ENCODE measurements at regions not wholly inside any gene's neighbourhood (a gene's known extent, or its start where the extent isn't known, plus 50 kb on each side); places are given as distances from the start of the nearest gene placed in this dataset.

DNA sequence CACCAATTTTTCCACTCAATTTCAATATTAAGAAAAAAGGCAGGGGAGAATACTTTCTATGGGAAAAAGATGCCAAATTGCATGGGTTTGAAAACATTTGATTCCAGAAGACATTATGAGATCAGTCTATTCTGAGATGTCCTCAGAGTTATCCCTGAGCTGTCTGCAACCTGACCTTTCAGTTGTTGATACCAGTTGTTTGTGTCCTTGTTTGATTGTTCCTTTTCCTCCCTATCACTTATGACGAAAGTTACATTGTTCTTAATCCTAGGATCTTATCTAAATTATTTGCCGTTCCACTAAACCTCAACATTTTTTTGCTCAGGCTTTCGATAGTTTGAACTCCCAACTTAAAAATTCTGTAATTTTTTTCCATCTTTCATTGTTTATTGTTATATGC is 336.3 kb upstream of the NOVA1 start:
- no peak for TF ChIP-seq EZH2 (IDR thresholded peaks at IDR 0.05; ENCODE audit: borderline replicate concordance, insufficient read depth, low read length, poor library complexity, severe bottlenecking)
- TF ChIP-seq, protein P1, sequence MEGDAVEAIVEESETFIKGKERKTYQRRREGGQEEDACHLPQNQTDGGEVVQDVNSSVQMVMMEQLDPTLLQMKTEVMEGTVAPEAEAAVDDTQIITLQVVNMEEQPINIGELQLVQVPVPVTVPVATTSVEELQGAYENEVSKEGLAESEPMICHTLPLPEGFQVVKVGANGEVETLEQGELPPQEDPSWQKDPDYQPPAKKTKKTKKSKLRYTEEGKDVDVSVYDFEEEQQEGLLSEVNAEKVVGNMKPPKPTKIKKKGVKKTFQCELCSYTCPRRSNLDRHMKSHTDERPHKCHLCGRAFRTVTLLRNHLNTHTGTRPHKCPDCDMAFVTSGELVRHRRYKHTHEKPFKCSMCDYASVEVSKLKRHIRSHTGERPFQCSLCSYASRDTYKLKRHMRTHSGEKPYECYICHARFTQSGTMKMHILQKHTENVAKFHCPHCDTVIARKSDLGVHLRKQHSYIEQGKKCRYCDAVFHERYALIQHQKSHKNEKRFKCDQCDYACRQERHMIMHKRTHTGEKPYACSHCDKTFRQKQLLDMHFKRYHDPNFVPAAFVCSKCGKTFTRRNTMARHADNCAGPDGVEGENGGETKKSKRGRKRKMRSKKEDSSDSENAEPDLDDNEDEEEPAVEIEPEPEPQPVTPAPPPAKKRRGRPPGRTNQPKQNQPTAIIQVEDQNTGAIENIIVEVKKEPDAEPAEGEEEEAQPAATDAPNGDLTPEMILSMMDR (IDR thresholded peaks at IDR 0.05; ENCODE audit: poor library complexity, severe bottlenecking) = no peak
- TF ChIP-seq, protein P2, sequence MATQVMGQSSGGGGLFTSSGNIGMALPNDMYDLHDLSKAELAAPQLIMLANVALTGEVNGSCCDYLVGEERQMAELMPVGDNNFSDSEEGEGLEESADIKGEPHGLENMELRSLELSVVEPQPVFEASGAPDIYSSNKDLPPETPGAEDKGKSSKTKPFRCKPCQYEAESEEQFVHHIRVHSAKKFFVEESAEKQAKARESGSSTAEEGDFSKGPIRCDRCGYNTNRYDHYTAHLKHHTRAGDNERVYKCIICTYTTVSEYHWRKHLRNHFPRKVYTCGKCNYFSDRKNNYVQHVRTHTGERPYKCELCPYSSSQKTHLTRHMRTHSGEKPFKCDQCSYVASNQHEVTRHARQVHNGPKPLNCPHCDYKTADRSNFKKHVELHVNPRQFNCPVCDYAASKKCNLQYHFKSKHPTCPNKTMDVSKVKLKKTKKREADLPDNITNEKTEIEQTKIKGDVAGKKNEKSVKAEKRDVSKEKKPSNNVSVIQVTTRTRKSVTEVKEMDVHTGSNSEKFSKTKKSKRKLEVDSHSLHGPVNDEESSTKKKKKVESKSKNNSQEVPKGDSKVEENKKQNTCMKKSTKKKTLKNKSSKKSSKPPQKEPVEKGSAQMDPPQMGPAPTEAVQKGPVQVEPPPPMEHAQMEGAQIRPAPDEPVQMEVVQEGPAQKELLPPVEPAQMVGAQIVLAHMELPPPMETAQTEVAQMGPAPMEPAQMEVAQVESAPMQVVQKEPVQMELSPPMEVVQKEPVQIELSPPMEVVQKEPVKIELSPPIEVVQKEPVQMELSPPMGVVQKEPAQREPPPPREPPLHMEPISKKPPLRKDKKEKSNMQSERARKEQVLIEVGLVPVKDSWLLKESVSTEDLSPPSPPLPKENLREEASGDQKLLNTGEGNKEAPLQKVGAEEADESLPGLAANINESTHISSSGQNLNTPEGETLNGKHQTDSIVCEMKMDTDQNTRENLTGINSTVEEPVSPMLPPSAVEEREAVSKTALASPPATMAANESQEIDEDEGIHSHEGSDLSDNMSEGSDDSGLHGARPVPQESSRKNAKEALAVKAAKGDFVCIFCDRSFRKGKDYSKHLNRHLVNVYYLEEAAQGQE (IDR thresholded peaks at IDR 0.05; ENCODE audit: borderline replicate concordance) = no peak
